PFSK-1 (cell line): ENCODE measurements at regions not wholly inside any gene's neighbourhood (a gene's known extent, or its start where the extent isn't known, plus 50 kb on each side); places are given as distances from the start of the nearest gene placed in this dataset.

Source experiments
- POLR2AphosphoS5 ChIP-seq: IDR thresholded peaks from 2 replicates; pipeline ENCODE4 v1.6.1; 2012; ENCODE audit warnings: low read depth, mild to moderate bottlenecking, control low read depth, low read length, moderate library complexity
- REST ChIP-seq, 2 experiments: IDR thresholded peaks; 2 replicates each; pipeline versions ENCODE4 v1.6.1 to v1.8.0; 2011 to 2012; ENCODE audit warnings: low read depth in 2 of 2, low read length in 2 of 2, control low read depth in 1 of 2, inconsistent platforms in 1 of 2, mild to moderate bottlenecking in 1 of 2, moderate library complexity in 1 of 2; ENCODE audit not compliant: insufficient read depth in 1 of 2
- TAF1 ChIP-seq: IDR thresholded peaks from 2 replicates; pipeline ENCODE4 v1.6.1; 2012; ENCODE audit warnings: low read length, control low read depth, borderline replicate concordance; ENCODE audit not compliant: insufficient read depth

GRCh38 chr5:174273325-174273724 is 227.8 kb downstream of the NSG2 start:
- TF ChIP-seq POLR2AphosphoS5 (no peak), REST (IDR thresholded peaks at IDR 0.05; ENCODE audit: insufficient read depth in 1 of 2, low read depth in 2 of 2, low read length in 2 of 2) (no peak), TAF1 (no peak)
